Erythroblast (primary cell): ENCODE measurements at regions not wholly inside any gene's neighbourhood (a gene's known extent, or its start where the extent isn't known, plus 50 kb on each side); places are given as distances from the start of the nearest gene placed in this dataset.

Experiments
- GATA1 ChIP-seq: IDR thresholded peaks from 2 replicates; pipeline ENCODE4 v1.6.1; 2011; ENCODE audit warnings: low read depth, mild to moderate bottlenecking, control low read depth, low read length, moderate library complexity
- POLR2A ChIP-seq: IDR thresholded peaks from 2 replicates; pipeline ENCODE4 v1.6.1; 2011; ENCODE audit warnings: mild to moderate bottlenecking, low read length

GRCh38 chr17:74077231-74077630 lies 126.2 kb upstream of the RPL38 start:
- TF ChIP-seq POLR2A (no peak), GATA1 (no peak)
